H1 (cell line): ENCODE measurements at regions not wholly inside any gene's neighbourhood (a gene's known extent, or its start where the extent isn't known, plus 50 kb on each side); places are given as distances from the start of the nearest gene placed in this dataset.

ENCODE experiments used
- BRCA1 ChIP-seq: IDR thresholded peaks from 2 replicates; pipeline ENCODE4 v1.6.1; 2012; ENCODE audit warnings: low read depth, low read length, improper control_type of control experiment
- JUND ChIP-seq: IDR thresholded peaks from 2 replicates; pipeline ENCODE4 v1.6.1; 2011; ENCODE audit warnings: mild to moderate bottlenecking, improper control_type of control experiment, low read length
- RXRA ChIP-seq: IDR thresholded peaks from 2 replicates; pipeline ENCODE4 v1.6.1; 2011; ENCODE audit warnings: low read depth, mild to moderate bottlenecking, low read length, moderate library complexity; ENCODE audit not compliant: insufficient read depth
- TAF1 ChIP-seq: IDR thresholded peaks from 2 replicates; pipeline ENCODE4 v1.6.1; 2011; ENCODE audit warnings: mild to moderate bottlenecking, low read depth, low read length
- YY1 ChIP-seq: IDR thresholded peaks from 2 replicates; pipeline ENCODE4 v1.6.1; 2011; ENCODE audit warnings: low read depth, mild to moderate bottlenecking, low read length

- TF ChIP-seq RXRA (no peak), TAF1 (no peak), JUND (no peak), BRCA1 (no peak), YY1 (no peak)
Observed at GRCh38 chr13:50685491-50685890, 158.0 kb downstream of the DLEU7 start (continued).
